NCI-H2029 (cell line): ENCODE measurements at regions not wholly inside any gene's neighbourhood (a gene's known extent, or its start where the extent isn't known, plus 50 kb on each side); places are given as distances from the start of the nearest gene placed in this dataset.

ENCODE experiments used
- DNase-seq: peaks from one replicate; lab custom pipeline; 2025; lab: John Stamatoyannopoulos, UW

DNA sequence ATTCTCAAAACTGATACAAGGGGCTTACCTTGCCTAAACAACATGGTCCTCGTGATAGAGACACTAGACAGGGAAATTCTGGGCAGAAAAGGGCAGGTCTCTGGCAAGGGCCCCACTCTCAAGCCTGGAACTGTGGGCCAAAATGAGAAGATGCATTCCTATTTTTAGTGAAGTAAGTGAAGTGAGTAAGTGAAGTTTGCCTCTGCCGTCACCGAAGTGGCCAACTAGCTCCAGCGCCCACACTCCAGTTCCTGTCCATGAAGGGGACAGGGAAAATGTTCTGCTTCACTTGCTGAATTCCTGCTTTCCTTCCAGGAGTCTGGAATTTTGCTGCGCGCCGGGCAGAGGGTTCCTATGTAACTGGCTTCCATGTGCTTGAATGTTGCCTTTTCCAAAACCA, 1035.6 kb upstream of the TMEM132C start:
- DNase-seq = no peak

DNA sequence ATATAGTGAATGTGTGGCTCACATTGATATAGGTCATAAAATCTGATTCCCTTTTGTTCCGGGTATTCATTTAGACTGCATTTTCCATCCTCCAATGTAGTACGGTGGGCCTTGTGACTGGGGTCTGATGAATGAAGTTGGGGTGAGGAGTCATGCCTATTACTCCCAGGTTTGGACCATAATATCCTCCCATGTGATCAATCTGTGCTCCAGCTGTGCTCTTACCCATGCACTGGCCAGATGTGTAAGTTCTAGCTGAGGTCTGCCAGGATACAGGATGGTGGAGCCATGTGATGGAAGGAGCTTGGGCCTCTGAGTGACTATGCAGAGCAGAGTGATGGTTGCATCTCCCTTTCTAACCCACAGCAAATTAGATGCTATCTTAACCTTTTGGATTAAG, 1034.0 kb upstream of the TMEM132C start:
- no peak for DNase-seq

DNA sequence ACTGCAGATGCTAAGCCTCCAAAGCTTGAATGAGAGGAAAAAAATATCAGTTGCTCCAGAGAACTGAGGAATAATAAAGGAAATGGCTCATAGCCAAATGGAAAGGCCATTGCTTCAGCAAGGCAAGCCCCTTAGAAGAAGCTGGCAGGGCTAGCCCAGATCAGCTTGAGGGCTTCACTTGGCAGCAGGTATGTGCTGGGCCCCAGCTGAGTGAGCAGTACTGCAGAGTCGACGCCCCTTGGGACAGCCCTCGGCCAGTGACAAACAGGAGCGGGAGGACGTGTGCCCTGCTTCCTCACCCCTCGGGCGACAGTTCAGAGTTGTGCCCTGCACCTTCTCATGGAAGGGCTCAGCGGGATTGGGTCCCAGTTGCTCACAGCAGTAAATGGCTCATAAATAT, 1031.2 kb upstream of the TMEM132C start:
- no peak for DNase-seq

GRCh38 chr12:127236491-127236890, 1030.5 kb upstream of the TMEM132C start:
- no peak for DNase-seq

DNA sequence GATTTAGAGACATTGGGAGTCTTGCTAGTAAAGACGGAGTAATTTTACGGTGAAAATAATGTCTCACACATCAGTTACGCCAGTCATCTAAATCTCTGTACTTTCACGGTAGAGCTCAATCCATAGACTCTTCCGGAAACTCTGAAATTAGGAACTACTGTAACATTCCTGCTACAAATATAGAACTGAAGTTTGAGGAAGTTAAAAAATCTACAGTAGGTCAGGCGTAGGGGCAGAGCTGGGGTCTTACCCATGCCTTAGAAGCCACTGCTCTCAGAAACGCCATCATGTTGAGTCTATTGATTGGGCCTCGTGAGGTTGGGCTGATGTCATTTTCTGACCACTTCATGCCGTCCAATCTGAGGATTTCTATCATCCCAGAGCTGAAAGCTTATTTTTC, 1029.8 kb upstream of the TMEM132C start:
- DNase-seq = no peak

- no peak for DNase-seq
These were observed 1028.9 kb upstream of the TMEM132C start for GRCh38 chr12:127238107-127238506.

DNA sequence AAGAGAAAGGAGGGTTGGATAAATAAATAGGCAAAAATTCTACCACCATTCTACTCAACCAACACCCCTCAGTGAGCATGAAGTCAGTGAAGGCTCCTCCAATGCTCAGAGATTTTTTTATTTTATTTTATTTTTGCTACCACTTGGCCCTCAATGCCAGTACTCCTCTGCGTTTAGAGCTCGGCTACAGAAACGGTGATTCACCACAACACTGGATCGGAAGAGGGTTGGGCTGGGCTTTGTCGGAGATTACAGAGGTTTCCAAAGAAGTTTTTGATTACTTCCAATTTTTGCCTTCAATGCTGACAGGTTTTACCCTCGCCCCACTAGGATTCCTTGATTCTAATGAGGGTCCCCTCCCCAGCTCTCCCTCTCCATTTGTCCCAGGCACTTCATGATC, 1027.2 kb upstream of the TMEM132C start:
- DNase-seq = no peak

DNA sequence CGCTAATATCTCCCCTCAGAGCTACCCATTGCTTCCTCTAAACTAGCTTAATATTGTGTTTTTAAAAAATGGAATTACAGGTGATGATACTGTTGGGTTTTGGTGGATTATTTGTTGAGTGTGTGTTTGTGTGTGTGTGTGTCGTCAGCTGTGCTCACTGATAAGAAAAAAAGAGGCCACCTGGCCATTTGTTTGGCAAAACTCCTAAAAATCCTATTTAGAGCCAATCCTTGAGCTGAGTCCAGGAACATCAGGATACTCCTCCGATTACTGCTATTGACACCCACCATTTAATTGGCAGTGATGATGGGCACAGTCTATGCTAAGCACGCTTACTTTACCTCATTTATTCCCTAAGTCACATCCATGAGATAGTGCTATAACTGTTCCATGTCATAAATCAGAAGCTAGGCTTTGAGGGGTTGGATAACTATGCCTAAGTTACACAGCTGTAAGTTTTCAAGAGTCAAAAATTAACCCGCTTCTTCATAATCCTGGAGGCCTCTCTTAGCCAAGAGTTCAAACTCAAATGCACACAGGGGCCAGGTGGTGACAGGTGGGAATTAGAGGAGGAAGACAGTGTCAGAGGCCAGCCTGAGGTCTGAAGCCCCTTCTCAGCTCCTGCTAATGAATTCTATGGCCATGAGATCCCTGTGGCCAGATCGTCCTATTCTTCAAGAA, 1026.6 kb upstream of the TMEM132C start:
- no peak for DNase-seq

DNA sequence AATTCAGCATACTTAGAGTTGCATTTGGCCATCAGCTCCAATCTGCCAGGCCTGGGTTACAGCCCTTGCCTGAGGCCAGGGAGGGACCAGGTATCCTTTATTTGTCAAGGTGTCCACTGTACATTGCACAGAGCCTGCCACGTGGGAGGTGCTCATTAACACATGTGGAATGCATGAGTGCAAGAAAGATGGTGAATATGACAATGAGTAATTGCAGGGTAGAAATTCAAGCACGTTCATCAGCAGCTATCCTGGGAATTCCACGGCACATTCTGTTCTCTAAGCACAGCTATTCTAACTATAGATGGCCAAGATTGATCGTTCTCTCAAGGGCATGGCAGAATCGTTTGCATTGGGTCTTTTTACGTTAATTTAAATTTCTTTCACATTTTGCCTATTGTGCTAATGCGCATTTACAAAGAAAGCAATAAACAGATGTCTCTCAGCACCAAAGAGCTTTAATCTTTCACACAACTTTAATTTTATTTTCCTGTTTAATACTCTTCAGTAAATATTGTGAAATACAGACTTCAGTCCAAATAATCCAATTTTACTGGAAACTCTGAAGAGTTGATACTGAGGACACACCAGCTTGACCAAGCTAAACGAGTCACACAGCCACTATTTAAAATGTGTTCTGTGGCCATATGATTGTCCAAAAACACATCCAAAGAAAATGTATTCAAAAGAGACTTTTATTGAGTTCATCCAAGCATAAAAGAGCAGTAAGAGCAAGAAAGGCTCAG, 1025.7 kb upstream of the TMEM132C start:
- DNase-seq = no peak

DNA sequence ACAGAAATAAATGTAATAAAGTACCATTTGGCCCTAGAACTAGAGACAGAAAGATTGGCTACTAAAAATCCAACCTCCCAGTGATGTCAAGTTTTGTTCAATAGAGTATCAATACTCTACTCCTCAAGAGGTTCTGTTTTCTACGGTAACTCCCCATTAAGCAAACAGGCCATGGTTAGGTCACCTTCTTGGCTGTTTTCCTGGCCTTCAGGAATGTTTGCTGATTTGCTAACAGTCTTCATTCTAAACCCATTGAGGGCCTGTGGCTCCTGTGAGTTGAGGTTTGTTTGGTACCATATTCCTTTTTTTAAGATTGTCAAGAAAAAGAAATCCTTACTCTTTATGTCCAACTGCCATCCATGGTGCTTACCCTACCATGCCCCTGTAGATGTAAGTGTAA, 1022.0 kb upstream of the TMEM132C start:
- no peak for DNase-seq

DNA sequence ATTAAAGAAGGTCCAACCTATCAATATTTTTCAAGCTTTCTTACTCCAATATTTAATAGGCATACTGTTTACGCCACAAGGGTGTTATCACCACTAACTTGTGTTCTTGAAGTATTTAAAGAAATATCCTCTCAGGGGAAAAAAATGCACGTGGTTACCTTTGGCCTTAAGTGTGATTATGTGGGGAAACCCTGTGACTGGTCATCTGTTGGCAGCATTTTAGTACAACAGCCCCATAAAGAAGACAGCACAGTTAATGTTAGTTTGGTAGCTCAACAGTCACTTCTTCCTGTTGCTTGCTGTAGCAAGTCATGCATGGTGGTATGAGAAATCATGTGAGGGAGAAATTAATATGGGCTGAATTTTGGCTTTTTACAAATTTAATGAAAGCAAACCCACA, 1021.5 kb upstream of the TMEM132C start:
- no peak for DNase-seq

GRCh38 chr12:127247937-127248336, 1019.0 kb upstream of the TMEM132C start:
- no peak for DNase-seq

GRCh38 chr12:127249428-127249827, 1017.5 kb upstream of the TMEM132C start:
- no peak for DNase-seq

DNA sequence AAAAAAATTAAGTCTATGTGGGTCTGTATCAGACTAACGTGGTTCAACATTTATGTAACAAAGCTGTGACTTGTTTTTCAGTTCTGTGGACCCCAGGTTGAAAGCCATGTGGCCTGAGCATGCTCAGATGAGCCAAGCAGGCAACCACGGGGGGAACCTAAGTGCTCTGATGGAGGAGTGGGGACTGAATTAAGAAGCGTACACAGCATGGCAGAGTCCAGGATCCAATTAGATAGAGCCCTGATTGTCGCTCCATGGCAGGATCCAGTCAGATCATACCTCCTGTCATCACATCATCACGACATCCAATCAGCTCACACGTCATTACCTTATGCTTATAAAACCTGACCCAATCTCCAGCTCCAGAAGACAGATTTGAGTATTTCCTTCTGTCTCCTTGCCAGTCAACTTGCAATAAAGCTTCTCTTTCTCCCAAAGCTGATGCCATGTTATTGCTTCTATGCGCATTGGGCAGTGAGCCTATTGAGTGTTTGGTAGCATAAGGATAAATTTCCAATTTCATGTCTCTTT, 1013.1 kb upstream of the TMEM132C start:
- no peak for DNase-seq

GRCh38 chr12:127254420-127254955, 1012.5 kb upstream of the TMEM132C start:
- DNase-seq = no peak

GRCh38 chr12:127257366-127257935, 1009.5 kb upstream of the TMEM132C start:
- DNase-seq = no peak

DNA sequence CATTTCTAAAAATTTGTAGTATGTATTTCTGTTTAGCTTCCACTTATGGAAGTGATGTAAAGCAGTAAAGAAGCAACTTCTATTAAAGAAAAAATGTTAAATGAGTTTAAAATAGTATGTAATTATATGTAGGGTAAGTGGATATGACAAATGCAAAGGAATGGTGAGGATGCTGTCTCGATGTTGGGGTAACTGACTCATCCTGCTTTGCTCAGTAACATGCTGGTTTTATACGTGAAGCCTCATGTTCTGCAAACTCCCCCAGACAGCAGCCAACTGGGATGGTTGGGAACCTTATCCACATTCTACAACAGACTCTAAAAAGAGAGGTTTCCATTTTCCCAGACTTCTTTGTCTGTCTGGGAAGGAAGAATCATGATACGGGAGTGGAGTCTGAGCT, 1006.4 kb upstream of the TMEM132C start:
- DNase-seq = no peak

DNA sequence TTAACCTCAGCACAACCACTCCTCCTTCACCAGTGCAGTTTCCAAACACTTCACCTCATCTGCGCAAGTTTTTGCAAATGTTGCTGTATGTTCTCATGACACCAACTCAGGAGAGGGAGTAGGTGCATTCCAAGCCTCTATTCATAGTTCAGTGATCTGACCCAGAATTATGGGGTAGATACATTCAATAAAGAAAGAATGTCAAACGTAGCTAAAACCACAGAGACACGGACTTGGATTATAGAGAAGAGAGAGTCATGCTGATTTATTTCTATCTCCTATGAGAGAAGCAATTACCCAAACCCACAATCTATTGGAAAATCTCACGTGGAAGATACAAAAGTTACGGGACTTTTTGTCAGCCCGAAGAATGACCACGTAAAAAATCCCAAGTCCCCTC, 1006.0 kb upstream of the TMEM132C start:
- no peak for DNase-seq

DNA sequence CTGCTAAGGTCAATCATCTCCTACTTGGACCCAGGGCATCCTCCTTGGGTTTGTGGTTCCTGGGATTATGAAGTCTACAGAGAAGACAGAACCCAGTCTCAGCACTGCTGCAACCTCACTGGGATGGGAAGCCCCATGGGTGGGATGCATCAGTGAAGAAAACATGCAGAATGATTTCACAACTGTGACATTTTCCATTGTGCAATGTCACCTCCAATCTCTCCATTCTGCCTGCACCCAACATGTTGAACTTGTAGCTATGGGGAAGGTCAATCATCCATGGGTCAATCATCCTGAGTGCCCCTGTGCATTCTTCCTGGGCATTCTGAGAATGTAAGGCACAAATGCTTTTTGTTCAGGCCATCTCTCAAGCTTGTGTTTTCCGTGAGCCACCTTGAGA, 1004.4 kb upstream of the TMEM132C start:
- DNase-seq = no peak

DNA sequence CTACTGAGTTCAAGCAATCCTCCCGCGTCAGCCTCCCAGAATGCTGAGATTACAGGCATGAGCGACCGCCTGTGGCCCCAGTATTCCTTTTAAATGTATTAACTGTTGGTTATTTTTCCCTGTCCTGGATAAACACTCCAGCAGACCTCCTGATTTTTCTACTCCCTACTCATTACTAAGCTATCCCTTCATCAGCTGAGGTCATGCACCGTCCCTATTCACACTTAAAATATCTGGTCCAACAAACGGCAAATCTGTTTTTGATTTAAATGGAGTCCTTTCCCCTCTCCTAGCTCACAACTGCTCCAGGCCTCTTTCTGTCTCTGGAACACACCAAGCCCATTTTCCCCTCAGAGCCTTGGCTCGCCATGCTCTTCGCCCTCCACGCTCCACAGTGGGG, 1003.3 kb upstream of the TMEM132C start:
- no peak for DNase-seq

DNA sequence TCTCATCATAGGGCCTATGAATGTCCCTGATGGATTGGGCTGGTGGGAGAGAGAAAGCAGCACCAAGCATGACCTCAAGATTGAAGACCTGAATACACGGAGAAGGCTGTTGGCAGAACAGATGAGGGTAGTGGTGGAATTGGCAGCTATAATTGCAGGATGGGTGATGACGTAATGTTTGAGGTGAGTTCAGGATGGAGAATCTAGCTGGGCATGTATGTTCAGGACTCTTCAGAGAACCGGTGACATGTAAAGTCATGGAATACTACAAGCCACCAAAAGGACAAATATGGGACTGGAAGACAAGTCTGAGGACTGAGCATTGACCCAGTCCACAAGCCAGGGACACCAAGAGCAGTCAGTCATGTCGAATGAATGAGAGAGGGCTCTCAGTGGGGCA, 999.8 kb upstream of the TMEM132C start:
- no peak for DNase-seq

- DNase-seq = no peak
These were observed 998.8 kb upstream of the TMEM132C start for GRCh38 chr12:127268213-127268612.
